SK-N-SH treated with all-trans-retinoic acid at 6 μM for 48 hours (cell line): ENCODE measurements at regions not wholly inside any gene's neighbourhood (a gene's known extent, or its start where the extent isn't known, plus 50 kb on each side); places are given as distances from the start of the nearest gene placed in this dataset.

ENCODE experiments used
- ARNTL ChIP-seq: fragments of 450-650 bp; formaldehyde crosslinking; IDR thresholded peaks from 2 replicates; pipeline ENCODE4 v1.5.0; 2020; ENCODE audit warnings: low read depth, mild to moderate bottlenecking, moderate library complexity, borderline replicate concordance
- BACH2 ChIP-seq: fragments of 250-450 bp; sonication (Bioruptor Pico); IDR thresholded peaks from 2 replicates; pipeline ENCODE4 v1.9.0; 2021; ENCODE audit warnings: mild to moderate bottlenecking, borderline replicate concordance
- CSRNP3 ChIP-seq: fragments of 250-450 bp; sonication (Bioruptor Pico); IDR thresholded peaks from 2 replicates; pipeline ENCODE4 v1.5.1; 2021; ENCODE audit warnings: mild to moderate bottlenecking, moderate library complexity
- ESRRG ChIP-seq: fragments of 250-450 bp; sonication (Bioruptor Pico); IDR thresholded peaks from 2 replicates; pipeline ENCODE4 v1.6.1; 2021; ENCODE audit warnings: mild to moderate bottlenecking
- GLIS3 ChIP-seq: fragments of 250-450 bp; sonication (Bioruptor Pico); IDR thresholded peaks from 2 replicates; pipeline ENCODE4 v1.5.0; 2020; ENCODE audit warnings: mild to moderate bottlenecking, moderate library complexity
- SNAI2 ChIP-seq: fragments of 250-450 bp; sonication (Bioruptor Pico); IDR thresholded peaks from 2 replicates; pipeline ENCODE4 v1.5.0; 2020; ENCODE audit warnings: mild to moderate bottlenecking, moderate library complexity
- ZNF565 ChIP-seq: fragments of 450-650 bp; formaldehyde crosslinking; conservative IDR thresholded peaks from 2 replicates; pipeline ENCODE4 v1.5.0; 2020; ENCODE audit warnings: low read depth, mild to moderate bottlenecking, moderate library complexity

- TF ChIP-seq ARNTL (no peak), CSRNP3 (no peak), ESRRG (no peak), GLIS3 (CRISPR knock-in tag) (no peak), SNAI2 (CRISPR knock-in tag) (no peak), ZNF565 (no peak), BACH2 (CRISPR knock-in tag) (no peak)
Measured at GRCh38 chr2:7288484-7288883, 371.3 kb downstream of the RNF144A start.
